T-helper 2 cell treated with Interferon-gamma antibody and Interleukin-4, amounts not matched to agents 5 μg/mL and 100 μg/mL, for 36 hours (primary cell): ENCODE measurements at regions not wholly inside any gene's neighbourhood (a gene's known extent, or its start where the extent isn't known, plus 50 kb on each side); places are given as distances from the start of the nearest gene placed in this dataset.

Experiments
- DNase-seq: peaks from one replicate; pipeline ENCODE4 v3.0.0; 2021; ENCODE audit warnings: low spot score
- H3K27ac Mint-ChIP-seq: one replicate; pipeline ENCODE4 v1.8.0; 2021; ENCODE audit warnings: mild to moderate bottlenecking, mixed read lengths
- H3K27me3 Mint-ChIP-seq: one replicate; pipeline ENCODE4 v1.8.0; 2021; ENCODE audit warnings: low read depth, mixed read lengths
- H3K36me3 Mint-ChIP-seq: one replicate; pipeline ENCODE4 v1.8.0; 2021; ENCODE audit warnings: low read depth, mixed read lengths
- H3K4me1 Mint-ChIP-seq: one replicate; pipeline ENCODE4 v1.8.0; 2021; ENCODE audit warnings: low read depth, mixed read lengths
- H3K4me3 Mint-ChIP-seq: one replicate; pipeline ENCODE4 v1.8.0; 2022; ENCODE audit warnings: mild to moderate bottlenecking, moderate library complexity, mixed read lengths
- H3K9me3 Mint-ChIP-seq: one replicate; pipeline ENCODE4 v1.8.0; 2021; ENCODE audit warnings: mixed read lengths

- Mint-ChIP-seq H3K27me3 (no peaks in the 10 kb centered on the region), H3K4me3 (no peak overlapping the region), H3K4me1 (no peaks in the 10 kb centered on the region), H3K9me3 (peaks cover 20% of the 10 kb centered on the region), H3K36me3 (no peaks in the 10 kb centered on the region), H3K27ac (no peak overlapping the region)
- no peak for DNase-seq
These were observed 423.3 kb downstream of the QKI start for GRCh38 chr6:163837691-163838431.

- H3K4me1 Mint-ChIP-seq, result no peaks in the 10 kb centered on the region
- H3K4me3 Mint-ChIP-seq, result no peak overlapping the region
- no peaks in the 10 kb centered on the region for H3K36me3 Mint-ChIP-seq
- no peaks in the 10 kb centered on the region for H3K27me3 Mint-ChIP-seq
- H3K9me3 Mint-ChIP-seq, result peaks cover 18% of the 10 kb centered on the region
- no peak for DNase-seq
- H3K27ac Mint-ChIP-seq, result no peak overlapping the region
These were observed 422.6 kb downstream of the QKI start for GRCh38 chr6:163836876-163837690.

DNA sequence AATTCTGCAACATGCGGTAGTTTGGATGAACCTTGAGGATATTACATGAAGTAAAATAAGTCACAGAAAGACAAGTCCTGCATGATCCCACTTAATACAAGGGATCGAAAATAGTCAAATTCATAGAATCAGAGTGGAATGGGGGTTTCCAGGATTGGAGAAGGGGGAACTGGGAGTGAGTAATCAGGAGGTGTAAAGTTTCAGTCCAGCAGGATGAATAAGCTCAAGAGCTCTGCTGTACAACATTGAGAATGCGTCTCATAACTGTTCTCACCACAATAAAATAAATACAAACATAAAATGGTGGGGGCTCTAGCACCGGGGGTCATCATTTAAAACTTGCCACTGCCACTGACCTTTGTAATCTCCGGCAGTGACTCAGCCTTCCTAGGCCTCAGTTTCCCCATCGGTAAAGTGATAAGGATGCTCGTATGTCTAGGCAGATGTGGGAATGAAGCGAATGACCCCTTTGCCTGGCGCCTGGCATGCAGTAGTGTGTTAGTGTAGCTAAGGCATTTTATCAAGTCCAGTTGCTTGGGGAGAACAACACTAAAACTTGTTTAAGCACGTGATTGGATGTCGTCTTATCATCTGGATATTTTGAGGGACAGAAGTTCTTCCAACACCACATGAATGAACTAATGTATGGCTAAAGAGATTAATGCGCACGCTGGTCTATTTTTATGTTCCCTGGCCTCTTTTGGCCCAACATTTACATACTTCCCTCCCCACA lies 421.1 kb downstream of the QKI start:
- Mint-ChIP-seq H3K9me3 (peaks cover 4% of the 10 kb centered on the region), H3K36me3 (no peaks in the 10 kb centered on the region), H3K4me3 (no peak overlapping the region), H3K27me3 (no peaks in the 10 kb centered on the region), H3K27ac (no peak overlapping the region), H3K4me1 (no peaks in the 10 kb centered on the region)
- DNase-seq, result no peak

GRCh38 chr6:163834226-163834970 lies 419.9 kb downstream of the QKI start:
- no peak overlapping the region for H3K4me3 Mint-ChIP-seq

DNA sequence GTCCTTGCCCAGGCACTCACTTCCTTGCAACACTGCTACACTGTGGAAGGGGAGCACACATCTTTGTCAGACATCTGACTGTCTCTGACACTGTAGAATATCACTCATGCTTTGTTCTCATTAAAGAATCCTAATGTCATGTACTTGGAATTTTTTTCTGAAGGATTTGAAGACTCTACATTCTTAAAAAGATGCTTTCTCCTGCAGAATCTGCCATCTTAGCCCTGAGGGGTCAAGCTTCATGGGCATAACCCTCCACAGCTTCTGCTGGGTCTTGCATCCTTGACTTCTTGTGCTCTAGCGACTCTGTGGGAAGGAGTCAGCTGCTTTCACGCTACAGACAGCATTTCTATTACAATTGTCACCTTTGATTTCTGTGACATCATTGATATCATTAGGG lies 417.2 kb downstream of the QKI start:
- H3K9me3 Mint-ChIP-seq, result no peaks in the 10 kb centered on the region
- no peak overlapping the region for H3K4me3 Mint-ChIP-seq
- no peaks in the 10 kb centered on the region for H3K4me1 Mint-ChIP-seq
- H3K27ac Mint-ChIP-seq, result no peak overlapping the region
- H3K27me3 Mint-ChIP-seq, result no peaks in the 10 kb centered on the region
- no peak for DNase-seq
- no peaks in the 10 kb centered on the region for H3K36me3 Mint-ChIP-seq

More at GRCh38 chr6:163834226-163834970, 419.9 kb downstream of the QKI start:
- Mint-ChIP-seq H3K4me1 (no peaks in the 10 kb centered on the region), H3K36me3 (no peaks in the 10 kb centered on the region), H3K27me3 (no peaks in the 10 kb centered on the region), H3K27ac (no peak overlapping the region), H3K9me3 (no peaks in the 10 kb centered on the region)
- no peak for DNase-seq

DNA sequence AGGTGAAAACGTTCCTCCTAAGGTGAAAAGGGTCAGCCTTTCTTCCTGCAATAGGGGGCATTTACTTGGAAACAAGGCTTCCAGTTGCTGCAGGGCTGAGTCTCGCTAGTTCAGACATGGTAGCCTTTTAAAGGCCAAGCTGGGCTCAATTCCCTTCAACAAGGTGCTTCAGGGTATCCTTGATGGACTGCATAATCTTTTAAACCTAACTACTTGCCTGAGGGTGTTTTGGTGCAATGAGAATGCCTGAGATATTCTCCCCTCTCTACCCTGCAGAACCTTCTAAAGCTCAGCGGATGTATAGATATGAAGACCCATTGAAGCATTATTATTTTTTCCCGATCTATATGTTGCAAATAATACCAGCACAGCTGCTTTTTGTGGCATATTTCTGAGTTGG lies 416.1 kb downstream of the QKI start:
- no peaks in the 10 kb centered on the region for H3K9me3 Mint-ChIP-seq
- H3K4me1 Mint-ChIP-seq, result no peaks in the 10 kb centered on the region
- H3K36me3 Mint-ChIP-seq, result no peaks in the 10 kb centered on the region
- H3K4me3 Mint-ChIP-seq, result no peak overlapping the region
- no peaks in the 10 kb centered on the region for H3K27me3 Mint-ChIP-seq
- DNase-seq, result no peak
- H3K27ac Mint-ChIP-seq, result no peak overlapping the region

DNA sequence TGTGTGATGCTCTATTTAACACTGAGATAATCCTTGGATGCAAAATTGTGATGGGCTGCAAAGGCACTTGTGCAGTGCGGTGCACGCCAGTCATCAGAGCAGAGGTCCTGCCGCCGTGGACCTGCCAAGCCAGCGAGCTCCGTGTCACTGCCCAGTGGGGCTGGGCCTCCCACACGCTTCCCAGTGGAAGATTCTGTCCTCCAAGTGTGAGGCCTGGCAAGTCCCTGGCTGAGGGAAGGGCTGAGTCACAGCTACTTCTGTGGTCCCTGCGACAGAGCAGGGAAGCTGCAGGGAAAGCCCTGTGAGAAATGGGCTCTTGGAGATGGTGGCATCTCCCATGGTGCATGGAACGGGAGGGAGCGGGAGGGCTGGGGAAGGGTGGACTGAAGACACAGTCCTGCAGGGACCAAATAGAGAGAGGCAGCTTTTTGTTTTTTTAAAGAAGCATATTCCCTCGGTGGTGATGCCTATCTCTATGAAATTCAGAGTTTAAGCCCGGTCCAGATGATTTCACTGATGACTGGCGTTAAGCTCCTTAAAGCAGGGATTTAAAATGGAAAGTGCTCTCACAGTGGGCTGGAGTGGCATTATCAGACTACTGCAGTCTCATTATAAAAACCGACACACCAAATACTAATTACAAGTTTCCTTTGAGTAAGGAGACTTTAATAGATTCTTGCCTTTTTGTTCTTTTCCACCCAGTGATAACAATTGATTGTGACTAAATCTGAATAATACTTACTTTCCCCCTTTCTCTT lies 413.7 kb downstream of the QKI start:
- H3K4me1 Mint-ChIP-seq, result no peaks in the 10 kb centered on the region
- no peaks in the 10 kb centered on the region for H3K27me3 Mint-ChIP-seq
- H3K4me3 Mint-ChIP-seq, result no peak overlapping the region
- no peaks in the 10 kb centered on the region for H3K9me3 Mint-ChIP-seq
- no peak for DNase-seq
- H3K36me3 Mint-ChIP-seq, result no peaks in the 10 kb centered on the region
- no peak overlapping the region for H3K27ac Mint-ChIP-seq

DNA sequence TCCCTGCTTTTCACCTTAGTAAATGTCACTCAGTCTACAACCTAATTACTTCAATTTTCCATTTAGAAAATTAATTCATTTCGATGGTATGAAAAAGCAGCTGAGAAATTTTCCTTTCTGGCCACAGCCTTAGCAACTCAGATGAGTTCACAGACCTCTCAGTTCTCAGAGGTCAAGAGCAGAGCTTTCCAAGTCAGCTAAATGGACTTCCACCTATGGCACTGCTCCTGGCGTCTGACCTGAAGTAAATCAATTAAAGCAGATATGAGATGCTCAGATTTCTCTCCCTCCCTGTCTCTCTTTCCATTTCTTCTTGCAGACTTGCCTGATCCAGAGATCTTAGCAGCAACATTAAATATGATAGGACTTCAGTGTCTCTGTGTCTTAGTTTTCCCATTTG lies 412.6 kb downstream of the QKI start:
- Mint-ChIP-seq H3K4me1 (no peaks in the 10 kb centered on the region), H3K4me3 (no peak overlapping the region), H3K27ac (no peak overlapping the region), H3K27me3 (no peaks in the 10 kb centered on the region), H3K36me3 (no peaks in the 10 kb centered on the region), H3K9me3 (no peaks in the 10 kb centered on the region)
- DNase-seq, result no peak

- Mint-ChIP-seq H3K4me3 (no peak overlapping the region), H3K27ac (no peak overlapping the region), H3K9me3 (no peaks in the 10 kb centered on the region), H3K36me3 (no peaks in the 10 kb centered on the region), H3K27me3 (no peaks in the 10 kb centered on the region), H3K4me1 (no peaks in the 10 kb centered on the region)
- DNase-seq, result no peak
These were observed 412.1 kb downstream of the QKI start for GRCh38 chr6:163826629-163827028.

DNA sequence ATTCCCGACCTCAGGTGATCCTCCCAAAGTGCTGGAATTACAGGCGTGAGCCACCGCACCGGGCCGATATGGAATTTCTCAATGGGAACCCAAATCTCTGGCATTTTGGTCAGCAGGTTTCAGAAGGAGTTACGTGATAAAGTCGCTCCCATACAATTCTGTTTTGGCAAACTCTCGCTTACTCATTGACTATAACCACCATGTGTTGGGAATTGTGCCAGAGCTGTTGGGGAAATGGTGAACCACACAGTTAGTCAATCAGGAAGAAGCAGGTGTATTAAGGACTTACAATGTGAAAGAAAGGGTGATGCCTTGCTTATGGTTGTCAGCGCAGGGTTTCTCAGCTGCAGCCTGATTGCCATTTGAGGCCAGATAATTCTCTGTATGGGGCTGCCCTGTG lies 410.5 kb downstream of the QKI start:
- no peaks in the 10 kb centered on the region for H3K9me3 Mint-ChIP-seq
- no peak for DNase-seq
- H3K27ac Mint-ChIP-seq, result no peak overlapping the region
- no peak overlapping the region for H3K4me3 Mint-ChIP-seq
- H3K4me1 Mint-ChIP-seq, result no peaks in the 10 kb centered on the region
- H3K27me3 Mint-ChIP-seq, result no peaks in the 10 kb centered on the region
- no peaks in the 10 kb centered on the region for H3K36me3 Mint-ChIP-seq

- Mint-ChIP-seq H3K27me3 (no peaks in the 10 kb centered on the region), H3K9me3 (no peaks in the 10 kb centered on the region), H3K36me3 (no peaks in the 10 kb centered on the region), H3K27ac (no peak overlapping the region), H3K4me1 (no peaks in the 10 kb centered on the region), H3K4me3 (no peak overlapping the region)
- no peak for DNase-seq
These were observed 409.1 kb downstream of the QKI start for GRCh38 chr6:163823577-163823976.

- H3K36me3 Mint-ChIP-seq, result no peaks in the 10 kb centered on the region
- H3K27me3 Mint-ChIP-seq, result no peaks in the 10 kb centered on the region
- H3K4me3 Mint-ChIP-seq, result no peak overlapping the region
- no peak overlapping the region for H3K27ac Mint-ChIP-seq
- no peaks in the 10 kb centered on the region for H3K9me3 Mint-ChIP-seq
- H3K4me1 Mint-ChIP-seq, result no peaks in the 10 kb centered on the region
- DNase-seq, result no peak
These were observed 406.4 kb downstream of the QKI start for GRCh38 chr6:163820745-163821458.

- Mint-ChIP-seq H3K9me3 (no peaks in the 10 kb centered on the region), H3K4me1 (no peaks in the 10 kb centered on the region), H3K36me3 (no peaks in the 10 kb centered on the region), H3K27ac (no peak overlapping the region), H3K27me3 (no peaks in the 10 kb centered on the region), H3K4me3 (no peak overlapping the region)
- DNase-seq, result no peak
These were observed 405.7 kb downstream of the QKI start for GRCh38 chr6:163820171-163820570.
